ENCODE measurements at regions not wholly inside any gene's neighbourhood (a gene's known extent, or its start where the extent isn't known, plus 50 kb on each side); places are given as distances from the start of the nearest gene placed in this dataset.
A peak's percentile ranks its signal among the peaks of the same experiment; 100 is the strongest.

DNA sequence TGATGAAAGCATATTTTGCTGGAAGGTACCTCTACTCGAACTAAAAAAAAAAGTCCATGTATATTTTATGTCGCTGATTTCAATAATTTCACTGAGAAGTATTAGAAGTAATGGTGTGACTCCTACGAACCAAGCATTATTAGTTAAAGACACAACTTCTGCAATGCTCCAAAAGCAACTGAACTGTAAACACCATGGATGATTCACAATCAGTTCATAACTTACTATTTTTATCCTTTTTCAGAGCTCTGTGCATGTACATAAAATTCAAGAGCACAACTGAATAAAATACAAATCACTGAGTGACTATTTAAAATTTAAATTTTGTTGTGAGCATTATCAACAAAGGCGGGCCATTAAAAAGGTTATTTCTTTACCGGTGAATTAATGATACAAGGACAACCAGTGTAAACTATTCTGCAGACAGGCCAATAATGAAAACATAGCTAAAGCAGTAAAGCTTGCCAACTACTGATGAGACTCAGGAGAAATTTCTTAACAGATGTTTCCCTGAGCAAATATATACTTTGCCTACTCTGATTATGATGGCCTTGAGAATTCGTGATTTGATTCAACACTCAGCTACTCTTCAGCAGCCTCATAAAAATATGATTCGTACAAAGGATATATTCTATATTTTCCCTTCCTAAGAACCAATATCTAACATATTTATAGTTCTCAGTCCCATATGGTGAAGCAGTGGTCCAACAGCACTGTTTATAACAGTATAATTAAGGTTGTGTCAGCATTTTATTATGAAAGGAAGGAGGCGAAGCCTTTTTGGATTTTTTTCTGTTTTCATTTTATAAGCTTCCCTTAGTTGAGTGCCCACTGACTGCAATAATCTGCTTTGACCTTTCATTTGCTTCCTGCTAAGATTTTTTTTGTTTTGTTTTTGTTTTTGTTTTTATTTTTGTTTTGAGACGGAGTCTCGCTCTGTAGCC is 62.8 kb upstream of the NEIL3 start:
- peaks cover 0 to 18% (median 9%) of the 10 kb centered on the region in 4 donors for H3K4me1 ChIP-seq
- no peak for DNase-seq
- H3K27ac ChIP-seq: no peak overlapping the region
- TF ChIP-seq, protein P1, sequence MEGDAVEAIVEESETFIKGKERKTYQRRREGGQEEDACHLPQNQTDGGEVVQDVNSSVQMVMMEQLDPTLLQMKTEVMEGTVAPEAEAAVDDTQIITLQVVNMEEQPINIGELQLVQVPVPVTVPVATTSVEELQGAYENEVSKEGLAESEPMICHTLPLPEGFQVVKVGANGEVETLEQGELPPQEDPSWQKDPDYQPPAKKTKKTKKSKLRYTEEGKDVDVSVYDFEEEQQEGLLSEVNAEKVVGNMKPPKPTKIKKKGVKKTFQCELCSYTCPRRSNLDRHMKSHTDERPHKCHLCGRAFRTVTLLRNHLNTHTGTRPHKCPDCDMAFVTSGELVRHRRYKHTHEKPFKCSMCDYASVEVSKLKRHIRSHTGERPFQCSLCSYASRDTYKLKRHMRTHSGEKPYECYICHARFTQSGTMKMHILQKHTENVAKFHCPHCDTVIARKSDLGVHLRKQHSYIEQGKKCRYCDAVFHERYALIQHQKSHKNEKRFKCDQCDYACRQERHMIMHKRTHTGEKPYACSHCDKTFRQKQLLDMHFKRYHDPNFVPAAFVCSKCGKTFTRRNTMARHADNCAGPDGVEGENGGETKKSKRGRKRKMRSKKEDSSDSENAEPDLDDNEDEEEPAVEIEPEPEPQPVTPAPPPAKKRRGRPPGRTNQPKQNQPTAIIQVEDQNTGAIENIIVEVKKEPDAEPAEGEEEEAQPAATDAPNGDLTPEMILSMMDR (IDR thresholded peaks at IDR 0.05): no peak
- no peaks in the 10 kb centered on the region for H3K36me3 ChIP-seq
- H3K9me3 ChIP-seq: no peaks in the 10 kb centered on the region
- 52 to 74% methylated on average over 10 of the region's 10 CpGs for WGBS, 2 donors
- no peak overlapping the region for H3K4me3 ChIP-seq
- H3K27me3 ChIP-seq: no peaks in the 10 kb centered on the region
- intact Hi-C loops (cut with DNase I): no loop called here

DNA sequence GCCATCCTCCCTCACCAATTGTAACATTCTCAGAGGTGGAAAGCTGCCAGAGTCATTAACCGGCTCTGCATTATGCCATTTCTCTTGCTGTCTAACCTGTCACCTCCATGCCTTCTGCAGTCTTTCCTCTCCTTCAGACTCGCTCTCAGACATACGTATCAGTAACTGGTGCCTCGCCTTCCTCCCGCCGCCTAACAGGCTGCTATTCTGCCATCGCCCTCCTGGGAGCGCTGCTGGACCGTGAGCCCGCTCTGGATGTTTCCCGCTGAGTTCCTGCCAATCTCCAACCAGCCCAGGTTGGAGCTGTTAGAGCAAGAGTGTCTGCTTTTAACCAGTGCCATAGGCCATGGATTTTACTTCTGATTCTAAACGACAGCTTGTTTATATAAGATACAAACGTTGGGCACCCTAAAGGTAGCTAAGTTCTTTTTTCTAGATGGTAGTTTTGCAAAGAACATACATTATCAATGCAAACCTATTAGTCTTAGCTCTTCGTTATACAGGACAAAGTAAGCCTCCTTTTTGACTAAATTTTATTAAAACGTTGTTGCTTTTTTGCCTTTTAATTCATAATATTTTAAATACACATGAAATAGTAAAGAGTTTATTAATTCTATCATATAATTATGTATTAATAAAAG is 59.5 kb upstream of the NEIL3 start:
- DNase-seq: no peak
- Histone ChIP-seq H3K36me3 (no peaks in the 10 kb centered on the region), H3K27ac (no peak overlapping the region), H3K27me3 (no peaks in the 10 kb centered on the region), H3K4me1 (peaks cover 0 to 18% (median 9%) of the 10 kb centered on the region in 4 donors), H3K9me3 (no peaks in the 10 kb centered on the region), H3K4me3 (no peak overlapping the region)
- intact Hi-C loops (cut with DNase I): no loop called here
- TF ChIP-seq POLR2AphosphoS5 (IDR thresholded peaks at IDR 0.05): no peak
- no peak for TF ChIP-seq EP300 (IDR thresholded peaks at IDR 0.05)
- TF ChIP-seq, protein P1 (IDR thresholded peaks at IDR 0.05): peak; percentile 43 to 74 (median 54)
- no peak for TF ChIP-seq POLR2A (IDR thresholded peaks at IDR 0.05)
- WGBS, 2 donors: 12 to 16% methylated on average over 15 of the region's 15 CpGs

DNA sequence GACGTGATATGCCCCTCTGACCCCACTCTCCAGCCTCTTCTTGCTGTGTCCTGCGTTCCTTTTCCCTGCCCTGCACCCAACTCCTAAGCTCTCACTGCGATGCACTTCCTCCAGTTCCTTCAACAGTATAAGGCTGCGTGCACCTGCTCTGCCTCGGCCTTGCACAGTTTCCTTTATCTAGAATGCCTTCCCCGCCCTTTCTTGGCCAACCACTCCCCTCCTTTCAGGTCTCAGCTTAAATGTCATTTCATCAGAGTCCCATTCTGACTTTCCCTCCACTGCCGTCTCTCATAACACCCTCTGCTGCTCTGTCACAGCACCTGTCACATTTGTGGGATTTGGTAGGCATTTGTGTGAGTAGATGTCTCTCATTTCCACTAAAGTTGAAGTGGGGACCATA is 58.4 kb upstream of the NEIL3 start:
- peaks cover 0 to 18% (median 9%) of the 10 kb centered on the region in 4 donors for H3K4me1 ChIP-seq
- DNase-seq: no peak
- no peaks in the 10 kb centered on the region for H3K27me3 ChIP-seq
- H3K27ac ChIP-seq: no peak overlapping the region
- WGBS, 2 donors: 13 to 42% methylated on average over 7 of the region's 7 CpGs
- H3K4me3 ChIP-seq: no peak overlapping the region
- intact Hi-C loops (cut with DNase I): no loop called here
- H3K36me3 ChIP-seq: no peaks in the 10 kb centered on the region
- no peaks in the 10 kb centered on the region for H3K9me3 ChIP-seq
- TF ChIP-seq POLR2A (IDR thresholded peaks at IDR 0.05): no peak
- TF ChIP-seq, protein P1 (IDR thresholded peaks at IDR 0.05): no peak
- no peak for TF ChIP-seq POLR2AphosphoS5 (IDR thresholded peaks at IDR 0.05)
- no peak for TF ChIP-seq EP300 (IDR thresholded peaks at IDR 0.05)

DNA sequence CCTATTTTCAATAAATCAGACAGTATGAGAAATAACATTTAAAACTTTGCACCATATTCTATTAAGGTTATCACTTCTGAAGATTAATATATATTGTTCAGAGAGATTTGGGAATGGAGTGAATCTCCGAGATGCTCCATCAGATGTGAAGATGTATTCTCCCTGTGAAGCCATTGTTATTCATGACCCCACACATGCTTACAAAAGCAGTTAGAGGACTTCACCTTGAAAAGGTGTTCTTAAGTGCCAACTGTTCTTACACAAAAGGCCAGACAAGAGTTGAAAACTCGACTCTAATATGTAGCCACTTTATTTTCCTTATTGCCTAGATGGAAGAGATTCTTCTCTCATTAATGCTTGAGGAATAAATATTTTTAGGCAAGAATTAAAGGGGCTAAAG is 54.3 kb upstream of the NEIL3 start:
- no peaks in the 10 kb centered on the region for H3K9me3 ChIP-seq

More for the DNA sequence above, 54.3 kb upstream of the NEIL3 start:
- Histone ChIP-seq H3K4me1 (peaks cover 0 to under 1% (median 0%) of the 10 kb centered on the region in 4 donors), H3K27me3 (no peaks in the 10 kb centered on the region), H3K27ac (no peak overlapping the region), H3K36me3 (no peaks in the 10 kb centered on the region), H3K4me3 (no peak overlapping the region)
- 69 to 77% methylated on average over 2 of the region's 2 CpGs for WGBS, 2 donors
- TF ChIP-seq POLR2AphosphoS5 (IDR thresholded peaks at IDR 0.05): no peak
- no peak for TF ChIP-seq POLR2A (IDR thresholded peaks at IDR 0.05)
- TF ChIP-seq, protein P1 (IDR thresholded peaks at IDR 0.05): no peak
- no peak for TF ChIP-seq EP300 (IDR thresholded peaks at IDR 0.05)
- DNase-seq: no peak
- intact Hi-C loops (cut with DNase I): no loop called here
